ENCODE measurements at regions not wholly inside any gene's neighbourhood (a gene's known extent, or its start where the extent isn't known, plus 50 kb on each side); places are given as distances from the start of the nearest gene placed in this dataset.

DNA sequence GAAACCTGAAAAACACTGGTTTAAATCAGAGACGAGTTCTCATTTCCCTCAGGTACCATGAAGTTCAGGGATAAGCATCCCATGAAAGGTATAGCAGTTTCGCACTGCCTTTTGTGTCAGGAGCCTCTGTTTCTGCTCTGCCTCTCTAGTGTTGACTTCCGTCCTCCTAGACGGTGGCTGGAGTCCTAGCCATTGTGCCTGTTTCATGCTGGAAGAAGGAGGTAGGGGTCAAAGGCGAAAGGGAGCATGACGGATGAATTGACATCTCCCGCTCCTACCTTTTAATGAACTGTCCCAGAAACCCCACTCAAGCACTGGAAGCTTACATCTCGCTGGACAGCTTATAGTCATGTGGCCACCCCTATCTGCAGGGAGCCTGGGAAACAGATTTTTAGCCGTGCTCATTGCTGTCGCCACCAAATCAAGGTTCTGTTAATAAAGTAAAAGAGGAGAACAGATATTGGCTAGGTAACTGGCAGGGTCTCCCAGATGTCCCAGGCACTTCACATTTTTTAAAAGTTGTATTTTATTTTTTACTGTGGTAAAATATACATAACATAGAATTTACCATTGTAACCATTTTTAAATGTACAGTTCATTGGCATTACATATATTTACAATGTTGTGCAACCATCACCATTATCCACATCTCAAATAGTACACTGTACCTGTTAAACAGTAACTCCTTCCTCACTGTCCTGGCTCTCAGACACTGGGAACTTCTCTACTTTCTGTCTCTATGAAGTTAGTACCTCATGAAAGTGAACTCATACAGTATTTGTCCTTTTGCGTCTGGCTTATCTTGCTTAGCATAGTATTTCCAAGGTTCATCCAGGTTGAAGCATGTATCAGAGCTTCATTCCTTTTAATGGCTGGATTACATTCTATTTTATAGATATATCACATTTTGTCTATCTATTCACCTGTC, 55.0 kb upstream of the CTLA4 start:
- no peak for DNase-seq (ENCODE audit: low read depth, low spot score)

- no peak for DNase-seq (ENCODE audit: low read depth, low spot score)
These were observed 53.9 kb upstream of the CTLA4 start for GRCh38 chr2:203813684-203814083.

- no peak for DNase-seq (ENCODE audit: low read depth, low spot score)
These were observed 52.7 kb upstream of the CTLA4 start for GRCh38 chr2:203814661-203815540.

GRCh38 chr2:203815541-203815898, 52.1 kb upstream of the CTLA4 start:
- DNase-seq (ENCODE audit: low read depth, low spot score): no peak

GRCh38 chr2:203817147-203817546, 50.4 kb upstream of the CTLA4 start:
- no peak for DNase-seq (ENCODE audit: low read depth, low spot score)
